Mucosa of rectum (tissue), 2 donors: ENCODE measurements at regions not wholly inside any gene's neighbourhood (a gene's known extent, or its start where the extent isn't known, plus 50 kb on each side); places are given as distances from the start of the nearest gene placed in this dataset.

Experiments used
- H3K27ac ChIP-seq, 2 donors: one replicate each; pipeline ENCODE4 v1.7.0; 2013; ENCODE audit warnings: inconsistent platforms in 2 of 2, low read depth in 2 of 2, low read length in 2 of 2
- H3K27me3 ChIP-seq, 2 donors: one replicate each; pipeline ENCODE4 v1.7.0; 2013; ENCODE audit warnings: low read length in 2 of 2; ENCODE audit not compliant: control insufficient read depth in 2 of 2, insufficient read depth in 2 of 2
- H3K36me3 ChIP-seq, 2 donors: one replicate each; pipeline ENCODE4 v1.7.0; 2013; ENCODE audit warnings: low read length in 2 of 2; ENCODE audit not compliant: control insufficient read depth in 2 of 2, insufficient read depth in 2 of 2
- H3K4me1 ChIP-seq, 2 donors: one replicate each; pipeline ENCODE4 v1.7.0; 2013; ENCODE audit warnings: low read length in 2 of 2, mild to moderate bottlenecking in 1 of 2; ENCODE audit not compliant: control insufficient read depth in 2 of 2, insufficient read depth in 2 of 2
- H3K4me3 ChIP-seq, 2 donors: one replicate each; pipeline ENCODE4 v1.7.0; 2013; ENCODE audit warnings: low read length in 2 of 2
- H3K9ac ChIP-seq, 2 donors: one replicate each; pipeline ENCODE4 v1.7.0; 2013; ENCODE audit warnings: low read length in 2 of 2, low read depth in 1 of 2, mild to moderate bottlenecking in 1 of 2
- H3K9me3 ChIP-seq, 2 donors: one replicate each; pipeline ENCODE4 v1.7.0; 2013; ENCODE audit warnings: low read length in 2 of 2; ENCODE audit not compliant: control insufficient read depth in 2 of 2
- donor health status: healthy.
- donor health status: Normal muscosa, but diverticular disease.

- no peaks in the 10 kb centered on the region for H3K36me3 ChIP-seq
- H3K27me3 ChIP-seq = no peaks in the 10 kb centered on the region
- H3K4me3 ChIP-seq = no peak overlapping the region
- no peak overlapping the region for H3K27ac ChIP-seq
- no peaks in the 10 kb centered on the region for H3K9me3 ChIP-seq
- H3K9ac ChIP-seq = no peak overlapping the region
- H3K4me1 ChIP-seq = no peaks in the 10 kb centered on the region
Observed at GRCh38 chr2:103784261-103784660, 1022.4 kb downstream of the TMEM182 start.

GRCh38 chr2:103785432-103785831 is 1023.6 kb downstream of the TMEM182 start:
- H3K36me3 ChIP-seq = no peaks in the 10 kb centered on the region
- H3K4me3 ChIP-seq = no peak overlapping the region
- H3K27me3 ChIP-seq = no peaks in the 10 kb centered on the region
- no peak overlapping the region for H3K9ac ChIP-seq
- no peaks in the 10 kb centered on the region for H3K4me1 ChIP-seq
- H3K27ac ChIP-seq = no peak overlapping the region
- H3K9me3 ChIP-seq = no peaks in the 10 kb centered on the region

- Histone ChIP-seq H3K9me3 (no peaks in the 10 kb centered on the region), H3K4me1 (no peaks in the 10 kb centered on the region), H3K27me3 (no peaks in the 10 kb centered on the region), H3K4me3 (no peak overlapping the region), H3K9ac (no peak overlapping the region), H3K36me3 (no peaks in the 10 kb centered on the region), H3K27ac (no peak overlapping the region)
Observed at GRCh38 chr2:103785956-103786355, 1024.1 kb downstream of the TMEM182 start.

GRCh38 chr2:103788389-103788788 is 1026.6 kb downstream of the TMEM182 start:
- Histone ChIP-seq H3K27ac (no peak overlapping the region), H3K9me3 (no peaks in the 10 kb centered on the region), H3K9ac (no peak overlapping the region), H3K4me1 (no peaks in the 10 kb centered on the region), H3K27me3 (no peaks in the 10 kb centered on the region), H3K36me3 (no peaks in the 10 kb centered on the region), H3K4me3 (no peak overlapping the region)

- no peak overlapping the region for H3K4me3 ChIP-seq
- H3K9ac ChIP-seq = no peak overlapping the region
- H3K27me3 ChIP-seq = no peaks in the 10 kb centered on the region
- no peaks in the 10 kb centered on the region for H3K36me3 ChIP-seq
- no peaks in the 10 kb centered on the region for H3K4me1 ChIP-seq
- no peaks in the 10 kb centered on the region for H3K9me3 ChIP-seq
- no peak overlapping the region for H3K27ac ChIP-seq
Observed at GRCh38 chr2:103788951-103789350, 1027.1 kb downstream of the TMEM182 start.

- no peaks in the 10 kb centered on the region for H3K9me3 ChIP-seq
- H3K27ac ChIP-seq = no peak overlapping the region
- H3K27me3 ChIP-seq = no peaks in the 10 kb centered on the region
- H3K4me1 ChIP-seq = no peaks in the 10 kb centered on the region
- no peak overlapping the region for H3K9ac ChIP-seq
- no peaks in the 10 kb centered on the region for H3K36me3 ChIP-seq
- H3K4me3 ChIP-seq = no peak overlapping the region
Observed at GRCh38 chr2:103789381-103790095, 1027.7 kb downstream of the TMEM182 start.

DNA sequence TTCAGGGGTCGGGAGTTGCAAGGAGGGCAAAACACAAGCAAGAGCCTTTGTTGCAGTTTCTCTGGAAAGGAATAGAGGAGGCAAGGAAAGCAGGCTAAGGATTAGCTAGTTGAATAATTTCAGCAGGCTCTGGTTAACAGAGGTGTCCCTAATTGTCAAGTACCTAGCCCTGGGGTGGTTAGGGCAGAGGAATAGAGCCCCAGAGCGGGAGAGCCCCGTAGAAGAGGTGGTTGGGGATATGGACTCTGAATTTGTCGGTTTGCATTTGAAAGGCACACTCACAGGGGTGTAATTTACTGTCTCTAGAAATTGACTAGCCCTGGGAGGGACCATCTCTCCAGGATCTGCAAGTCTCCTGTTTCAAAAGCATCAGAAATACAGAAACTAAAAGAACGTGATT is 1030.2 kb downstream of the TMEM182 start:
- Histone ChIP-seq H3K27me3 (no peaks in the 10 kb centered on the region), H3K4me1 (no peaks in the 10 kb centered on the region), H3K27ac (no peak overlapping the region), H3K36me3 (no peaks in the 10 kb centered on the region), H3K9me3 (no peaks in the 10 kb centered on the region), H3K9ac (no peak overlapping the region), H3K4me3 (no peak overlapping the region)

DNA sequence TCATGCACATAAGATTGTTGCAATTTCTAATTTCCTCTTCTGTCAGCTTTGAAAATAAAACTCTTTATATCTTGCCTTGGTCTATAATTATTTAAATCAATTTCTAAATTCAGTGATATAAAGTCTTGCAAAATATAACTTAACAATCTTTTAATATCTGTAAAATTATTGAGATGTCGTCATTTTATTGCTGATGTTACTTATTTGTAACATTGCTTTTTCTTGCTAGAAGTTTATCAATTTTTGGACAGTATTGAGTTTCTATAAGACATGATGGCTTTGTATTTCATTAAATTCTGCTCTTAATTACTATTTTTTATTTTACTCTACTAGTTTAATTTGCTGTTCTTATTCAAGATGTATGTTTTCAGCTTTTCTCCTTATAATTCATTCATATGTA is 1036.5 kb downstream of the TMEM182 start:
- Histone ChIP-seq H3K9ac (no peak overlapping the region), H3K36me3 (no peaks in the 10 kb centered on the region), H3K9me3 (no peaks in the 10 kb centered on the region), H3K4me1 (no peaks in the 10 kb centered on the region), H3K4me3 (no peak overlapping the region), H3K27ac (no peak overlapping the region), H3K27me3 (no peaks in the 10 kb centered on the region)

DNA sequence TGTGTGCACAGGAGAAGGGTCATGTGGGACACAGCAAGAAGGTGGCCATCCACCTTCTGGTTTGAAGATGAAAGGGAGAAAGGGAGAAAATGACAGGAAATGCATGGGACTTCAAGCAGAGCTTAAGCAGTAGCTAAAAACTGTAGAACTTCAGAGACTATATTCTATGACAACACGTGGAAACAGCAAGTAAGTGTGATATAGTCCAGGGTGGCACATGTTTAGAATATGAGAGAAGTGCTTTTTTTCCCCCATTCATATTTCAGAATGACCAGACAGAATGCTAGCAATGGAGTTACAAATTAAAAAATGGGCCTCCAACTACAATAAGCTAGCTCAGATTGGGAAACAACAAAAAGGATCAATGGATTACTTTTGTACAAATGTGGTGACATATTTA is 1042.2 kb downstream of the TMEM182 start:
- H3K9me3 ChIP-seq = no peaks in the 10 kb centered on the region
- H3K27ac ChIP-seq = no peak overlapping the region
- no peaks in the 10 kb centered on the region for H3K27me3 ChIP-seq
- H3K36me3 ChIP-seq = no peaks in the 10 kb centered on the region
- no peak overlapping the region for H3K9ac ChIP-seq
- H3K4me1 ChIP-seq = no peaks in the 10 kb centered on the region
- no peak overlapping the region for H3K4me3 ChIP-seq

DNA sequence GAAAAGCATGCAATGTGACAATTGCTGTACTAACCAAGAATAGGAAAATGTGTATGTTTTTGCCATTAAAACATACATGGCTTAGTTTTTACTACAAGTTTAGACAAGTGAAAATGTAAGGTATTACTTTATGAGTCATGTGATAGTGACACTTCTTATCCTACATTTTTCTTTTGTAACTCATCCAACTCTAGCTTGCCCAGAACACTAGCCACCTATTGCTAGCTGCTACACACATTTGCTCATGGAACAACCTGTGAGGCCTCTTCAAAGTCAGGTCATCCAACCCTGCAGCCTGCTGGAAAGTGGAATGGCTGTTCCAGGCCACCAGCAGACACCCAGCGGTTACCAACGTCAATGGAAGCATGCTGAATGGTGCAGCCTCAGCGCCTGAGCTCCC is 1043.9 kb downstream of the TMEM182 start:
- H3K4me1 ChIP-seq = no peaks in the 10 kb centered on the region
- no peaks in the 10 kb centered on the region for H3K9me3 ChIP-seq
- no peak overlapping the region for H3K27ac ChIP-seq
- H3K9ac ChIP-seq = no peak overlapping the region
- no peaks in the 10 kb centered on the region for H3K27me3 ChIP-seq
- H3K36me3 ChIP-seq = no peaks in the 10 kb centered on the region
- H3K4me3 ChIP-seq = no peak overlapping the region

GRCh38 chr2:103808814-103809213 is 1045.1 kb upstream of the POU3F3 start:
- H3K4me3 ChIP-seq = no peak overlapping the region
- no peak overlapping the region for H3K27ac ChIP-seq
- no peaks in the 10 kb centered on the region for H3K9me3 ChIP-seq
- no peaks in the 10 kb centered on the region for H3K27me3 ChIP-seq
- H3K36me3 ChIP-seq = no peaks in the 10 kb centered on the region
- no peak overlapping the region for H3K9ac ChIP-seq
- H3K4me1 ChIP-seq = no peaks in the 10 kb centered on the region
